WTC11 (cell line): ENCODE measurements at regions not wholly inside any gene's neighbourhood (a gene's known extent, or its start where the extent isn't known, plus 50 kb on each side); places are given as distances from the start of the nearest gene placed in this dataset.

ENCODE experiments used
- ATAC-seq: fragments of 200-7000 bp; cut with Tn5 transposase; 2 replicates; pipeline ENCODE4 v1.10.0; 2021; ENCODE audit warnings: mild to moderate bottlenecking, moderate library complexity
- CTCF ChIA-PET: fragments of 300-600 bp; sonication (Branson Sonifier 250); formaldehyde crosslinking; loops from one replicate; lab custom pipeline; 2021; ENCODE audit warnings: antibody characterized with exemption; lab: Charles Lee
- POLR2A ChIA-PET: fragments of 350-600 bp; sonication (Branson Sonifier 250); formaldehyde crosslinking; loops from one replicate; lab custom pipeline; 2021; ENCODE audit warnings: antibody characterized with exemption; lab: Charles Lee
- DNase-seq: peaks from one replicate; pipeline ENCODE4 v3.0.0; 2021; ENCODE audit warnings: low spot score
- H3K27ac Mint-ChIP-seq: 2 replicates; pipeline ENCODE4 v1.8.0; 2021; ENCODE audit warnings: mixed read lengths
- H3K27me3 Mint-ChIP-seq: 2 replicates; pipeline ENCODE4 v1.8.0; 2021; ENCODE audit warnings: low read depth, mild to moderate bottlenecking, moderate library complexity, mixed read lengths
- H3K36me3 Mint-ChIP-seq: 2 replicates; pipeline ENCODE4 v1.8.0; 2021; ENCODE audit warnings: mixed read lengths
- H3K4me1 Mint-ChIP-seq: 2 replicates; pipeline ENCODE4 v1.8.0; 2022; ENCODE audit warnings: mixed read lengths
- H3K4me3 Mint-ChIP-seq: 2 replicates; pipeline ENCODE4 v1.8.0; 2021; ENCODE audit warnings: mild to moderate bottlenecking, moderate library complexity, mixed read lengths
- H3K9me3 Mint-ChIP-seq: 2 replicates; pipeline ENCODE4 v1.8.0; 2021; ENCODE audit warnings: mixed read lengths
- ELF4 ChIP-seq: sonication (generic); formaldehyde crosslinking; IDR thresholded peaks from 2 replicates; pipeline ENCODE4 v1.8.1; 2022; ENCODE audit warnings: low read depth, mild to moderate bottlenecking, moderate library complexity, missing genetic modification reagents
- ESRRA ChIP-seq: sonication (generic); formaldehyde crosslinking; IDR thresholded peaks from 2 replicates; pipeline ENCODE4 v1.8.1; 2022; ENCODE audit warnings: mild to moderate bottlenecking, missing genetic modification reagents, borderline replicate concordance
- FOXK1 ChIP-seq: sonication (generic); formaldehyde crosslinking; IDR thresholded peaks from 2 replicates; pipeline ENCODE4 v1.8.0; 2022; ENCODE audit warnings: mild to moderate bottlenecking, moderate library complexity, missing genetic modification reagents
- FOXP1 ChIP-seq: sonication (generic); formaldehyde crosslinking; IDR thresholded peaks from 2 replicates; pipeline ENCODE4 v1.8.0; 2022; ENCODE audit warnings: missing genetic modification reagents, mild to moderate bottlenecking, moderate library complexity, borderline replicate concordance
- GABPB1 ChIP-seq: sonication (generic); formaldehyde crosslinking; IDR thresholded peaks from 2 replicates; pipeline ENCODE4 v1.8.1; 2023; ENCODE audit warnings: mild to moderate bottlenecking, missing genetic modification reagents
- IRF2 ChIP-seq: sonication (generic); formaldehyde crosslinking; IDR thresholded peaks from 2 replicates; pipeline ENCODE4 v1.8.0; 2022; ENCODE audit warnings: low read depth, missing genetic modification reagents, borderline replicate concordance
- JAZF1 ChIP-seq: fragments of 250-450 bp; sonication (Bioruptor Pico); IDR thresholded peaks from 2 replicates; pipeline ENCODE4 v1.9.0; 2021; ENCODE audit warnings: moderate library complexity, mild to moderate bottlenecking, inconsistent platforms
- JUN ChIP-seq: sonication (generic); formaldehyde crosslinking; IDR thresholded peaks from 2 replicates; pipeline ENCODE4 v1.8.0; 2023; ENCODE audit warnings: mild to moderate bottlenecking, missing genetic modification reagents
- NFYB ChIP-seq: sonication (generic); formaldehyde crosslinking; conservative IDR thresholded peaks from 2 replicates; pipeline ENCODE4 v1.8.0; 2022; ENCODE audit warnings: low read depth, missing genetic modification reagents
- OVOL2 ChIP-seq: fragments of 250-450 bp; sonication (Bioruptor Pico); IDR thresholded peaks from 2 replicates; pipeline ENCODE4 v1.9.0; 2021; ENCODE audit warnings: mild to moderate bottlenecking, borderline replicate concordance
- SMAD3 ChIP-seq: sonication (generic); formaldehyde crosslinking; IDR thresholded peaks from 2 replicates; pipeline ENCODE4 v1.8.0; 2022; ENCODE audit warnings: missing genetic modification reagents, mild to moderate bottlenecking, borderline replicate concordance
- TCF7 ChIP-seq: sonication (generic); formaldehyde crosslinking; IDR thresholded peaks from 2 replicates; pipeline ENCODE4 v1.8.0; 2022; ENCODE audit warnings: mild to moderate bottlenecking, low read depth, missing genetic modification reagents, moderate library complexity
- TEAD4 ChIP-seq: sonication (generic); formaldehyde crosslinking; IDR thresholded peaks from 2 replicates; pipeline ENCODE4 v1.8.0; 2022; ENCODE audit warnings: mild to moderate bottlenecking, missing genetic modification reagents
- TP53 ChIP-seq: sonication (generic); formaldehyde crosslinking; IDR thresholded peaks from 2 replicates; pipeline ENCODE4 v1.8.1; 2023; ENCODE audit warnings: mild to moderate bottlenecking, missing genetic modification reagents
- ZNF121 ChIP-seq: sonication (generic); formaldehyde crosslinking; IDR thresholded peaks from 2 replicates; pipeline ENCODE4 v1.8.0; 2023; ENCODE audit warnings: missing genetic modification reagents
- ZNF232 ChIP-seq: sonication (generic); formaldehyde crosslinking; IDR thresholded peaks from 2 replicates; pipeline ENCODE4 v1.8.0; 2022; ENCODE audit warnings: mild to moderate bottlenecking, missing genetic modification reagents
- TF ChIP-seq, protein P1 (sequence below): sonication (generic); formaldehyde crosslinking; IDR thresholded peaks from 2 replicates; pipeline ENCODE4 v1.8.0; 2022; ENCODE audit warnings: mild to moderate bottlenecking, missing genetic modification reagents
- TF ChIP-seq, protein P2 (sequence below): sonication (generic); formaldehyde crosslinking; IDR thresholded peaks from 2 replicates; pipeline ENCODE4 v1.8.1; 2023; ENCODE audit warnings: mild to moderate bottlenecking, moderate library complexity, missing genetic modification reagents
- TF ChIP-seq, protein P3 (sequence below): fragments of 250-450 bp; sonication (Bioruptor Pico); IDR thresholded peaks from 2 replicates; pipeline ENCODE4 v1.9.0; 2021; ENCODE audit warnings: moderate library complexity, mild to moderate bottlenecking, inconsistent platforms, borderline replicate concordance
- TF ChIP-seq, protein P4 (sequence below): sonication (generic); formaldehyde crosslinking; IDR thresholded peaks from 2 replicates; pipeline ENCODE4 v1.8.0; 2023; ENCODE audit warnings: missing genetic modification reagents, mild to moderate bottlenecking, borderline replicate concordance
- TF ChIP-seq, protein P5 (sequence below): sonication (generic); formaldehyde crosslinking; conservative IDR thresholded peaks from 2 replicates; pipeline ENCODE4 v1.8.1; 2023; ENCODE audit warnings: mild to moderate bottlenecking, low read depth, missing genetic modification reagents, moderate library complexity

DNA sequence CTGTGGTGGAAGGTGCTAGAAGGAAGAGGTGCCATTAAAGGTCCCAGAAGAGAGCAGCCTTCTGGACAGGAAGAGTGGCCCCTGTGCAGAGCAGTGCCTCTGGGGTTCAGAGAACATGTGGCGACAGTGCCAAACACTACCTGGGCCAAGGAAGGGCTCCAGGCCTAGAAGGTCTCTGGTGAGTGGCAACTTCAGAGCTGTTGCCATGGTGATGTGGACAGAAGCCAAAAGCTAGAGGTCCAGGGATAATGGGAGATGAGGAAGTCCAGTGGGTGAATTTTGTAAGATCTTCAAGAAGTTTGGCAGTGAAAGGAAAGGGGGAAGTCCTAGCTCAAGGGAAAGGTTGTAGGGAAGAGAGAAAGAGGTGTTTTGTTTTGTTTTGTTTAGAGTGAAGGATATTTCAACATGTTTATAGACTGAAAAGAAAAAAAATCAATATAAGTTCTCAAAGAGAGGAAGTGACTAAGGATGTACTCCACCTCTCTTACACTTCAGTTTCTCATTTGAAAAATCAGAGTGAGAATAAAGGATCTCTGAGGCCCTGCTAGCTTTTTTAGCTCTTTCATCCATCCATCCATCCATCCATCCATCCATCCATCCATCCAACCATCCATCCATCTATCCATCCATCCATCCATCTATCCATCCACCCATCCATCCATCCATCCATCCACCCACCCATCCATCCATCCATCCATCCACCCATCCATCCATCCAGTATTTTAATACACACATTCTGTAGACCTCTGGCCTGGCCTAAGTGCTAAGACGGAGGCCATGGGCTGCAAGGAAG lies 77.1 kb upstream of the DUSP5 start:
- DNase-seq (no peak), ATAC-seq (no peak)
- Mint-ChIP-seq H3K27me3 (no peaks in the 10 kb centered on the region; the same call in 1 of the 2 replicates), H3K9me3 (no peaks in the 10 kb centered on the region), H3K27ac (no peak overlapping the region), H3K4me3 (no peak overlapping the region), H3K4me1 (peaks cover 22% of the 10 kb centered on the region), H3K36me3 (no peaks in the 10 kb centered on the region)
- no peak for TF ChIP-seq GABPB1 (CRISPR knock-in tag)
- TF ChIP-seq TP53 = no peak
- TF ChIP-seq, protein P1, sequence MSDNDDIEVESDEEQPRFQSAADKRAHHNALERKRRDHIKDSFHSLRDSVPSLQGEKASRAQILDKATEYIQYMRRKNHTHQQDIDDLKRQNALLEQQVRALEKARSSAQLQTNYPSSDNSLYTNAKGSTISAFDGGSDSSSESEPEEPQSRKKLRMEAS (CRISPR knock-in tag) = no peak
- TF ChIP-seq ZNF232 (CRISPR knock-in tag) = no peak
- TF ChIP-seq, protein P2, sequence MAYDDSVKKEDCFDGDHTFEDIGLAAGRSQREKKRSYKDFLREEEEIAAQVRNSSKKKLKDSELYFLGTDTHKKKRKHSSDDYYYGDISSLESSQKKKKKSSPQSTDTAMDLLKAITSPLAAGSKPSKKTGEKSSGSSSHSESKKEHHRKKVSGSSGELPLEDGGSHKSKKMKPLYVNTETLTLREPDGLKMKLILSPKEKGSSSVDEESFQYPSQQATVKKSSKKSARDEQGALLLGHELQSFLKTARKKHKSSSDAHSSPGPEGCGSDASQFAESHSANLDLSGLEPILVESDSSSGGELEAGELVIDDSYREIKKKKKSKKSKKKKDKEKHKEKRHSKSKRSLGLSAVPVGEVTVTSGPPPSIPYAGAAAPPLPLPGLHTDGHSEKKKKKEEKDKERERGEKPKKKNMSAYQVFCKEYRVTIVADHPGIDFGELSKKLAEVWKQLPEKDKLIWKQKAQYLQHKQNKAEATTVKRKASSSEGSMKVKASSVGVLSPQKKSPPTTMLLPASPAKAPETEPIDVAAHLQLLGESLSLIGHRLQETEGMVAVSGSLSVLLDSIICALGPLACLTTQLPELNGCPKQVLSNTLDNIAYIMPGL (CRISPR knock-in tag) = no peak
- TF ChIP-seq JAZF1 (CRISPR knock-in tag) = no peak
- TF ChIP-seq, protein P3, sequence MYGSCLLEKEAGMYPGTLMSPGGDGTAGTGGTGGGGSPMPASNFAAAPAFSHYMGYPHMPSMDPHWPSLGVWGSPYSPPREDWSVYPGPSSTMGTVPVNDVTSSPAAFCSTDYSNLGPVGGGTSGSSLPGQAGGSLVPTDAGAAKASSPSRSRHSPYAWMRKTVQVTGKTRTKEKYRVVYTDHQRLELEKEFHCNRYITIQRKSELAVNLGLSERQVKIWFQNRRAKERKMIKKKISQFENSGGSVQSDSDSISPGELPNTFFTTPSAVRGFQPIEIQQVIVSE (CRISPR knock-in tag) = no peak
- TF ChIP-seq FOXP1 (CRISPR knock-in tag) = no peak
- TF ChIP-seq ZNF121 (CRISPR knock-in tag) = no peak
- TF ChIP-seq TEAD4 (CRISPR knock-in tag) = no peak
- CTCF ChIA-PET = no interaction called here
- POLR2A ChIA-PET = no interaction called here

DNA sequence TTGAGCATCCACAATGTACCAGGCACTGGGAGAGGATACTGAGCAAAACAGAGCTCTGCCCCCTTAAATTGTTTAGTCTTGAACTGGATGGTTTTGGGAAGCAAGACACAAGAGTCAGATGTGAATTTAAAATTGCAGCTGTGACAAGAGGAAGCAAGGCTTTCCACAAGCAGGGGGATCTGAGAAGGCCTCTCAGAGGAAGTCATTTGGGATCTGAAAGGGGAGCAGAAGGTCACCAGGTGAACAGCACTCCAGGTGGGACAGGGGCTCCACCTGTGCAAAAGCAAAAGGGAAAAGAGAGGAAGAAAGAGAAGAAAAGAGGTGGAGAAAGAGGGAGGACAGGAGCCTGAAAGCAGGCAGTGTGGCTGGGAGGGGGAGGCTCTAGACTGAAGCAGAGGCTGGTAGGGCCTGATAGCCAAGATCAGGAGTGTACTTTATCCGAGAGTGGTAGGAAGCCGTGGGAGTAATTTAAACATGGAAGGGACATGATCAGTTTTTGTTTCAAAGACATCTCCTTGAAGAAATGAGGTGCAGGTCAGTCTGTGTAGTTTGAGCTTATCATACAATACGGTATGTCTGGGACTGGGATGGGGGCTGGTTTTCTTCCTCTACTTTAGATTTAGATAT lies 76.1 kb upstream of the DUSP5 start:
- DNase-seq (no peak), ATAC-seq (no peak)
- CTCF ChIA-PET = interaction anchor here (0.7 kb wide), 1 partner anchor 10 kb away, joined by 5 read pairs; no protein-coding TSS in a partner anchor
- TF ChIP-seq NFYB (CRISPR knock-in tag) (no peak), JUN (CRISPR knock-in tag) (no peak), OVOL2 (CRISPR knock-in tag) (no peak)
- H3K27me3 Mint-ChIP-seq = no peaks in the 10 kb centered on the region; the same call in 1 of the 2 replicates
- H3K36me3 Mint-ChIP-seq = no peaks in the 10 kb centered on the region
- peak overlapping the region; percentile 16; the same call in 1 of the 2 replicates for H3K27ac Mint-ChIP-seq
- H3K9me3 Mint-ChIP-seq = no peaks in the 10 kb centered on the region
- no peak overlapping the region for H3K4me3 Mint-ChIP-seq
- POLR2A ChIA-PET = no interaction called here
- H3K4me1 Mint-ChIP-seq = peaks cover 30% of the 10 kb centered on the region

DNA sequence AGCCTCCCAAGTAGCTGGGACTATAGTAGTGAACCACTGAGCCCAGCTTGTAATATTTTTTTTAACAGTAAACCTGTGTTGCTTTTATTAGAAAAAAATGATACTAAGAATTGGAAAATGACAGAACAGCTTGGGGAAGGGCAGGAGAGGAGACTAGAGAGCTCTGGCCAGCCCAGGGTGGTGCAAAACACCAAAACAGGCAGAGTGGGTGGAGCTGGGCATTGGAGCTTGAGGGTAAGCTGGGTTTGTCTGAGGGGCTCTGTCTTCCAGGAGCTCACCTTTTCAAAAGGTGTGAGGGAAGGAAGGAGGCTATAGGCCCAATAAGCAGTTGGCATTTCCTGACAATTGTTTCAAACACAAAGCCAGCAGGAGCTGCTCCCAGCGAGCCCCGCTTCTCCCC lies 75.2 kb upstream of the DUSP5 start:
- Mint-ChIP-seq H3K4me3 (no peak overlapping the region), H3K27me3 (no peaks in the 10 kb centered on the region; the same call in 1 of the 2 replicates), H3K36me3 (no peaks in the 10 kb centered on the region), H3K4me1 (peaks cover 36% of the 10 kb centered on the region), H3K27ac (no peak overlapping the region), H3K9me3 (no peaks in the 10 kb centered on the region)
- ChIA-PET CTCF (interaction anchor here (0.7 to 1.2 kb wide), 3 partner anchors 9 to 68 kb away, joined by 3 to 7 read pairs (median 5); no protein-coding TSS in a partner anchor), POLR2A (interaction anchor here (0.6 kb wide), 1 partner anchor 28 kb away, joined by 3 read pairs; no protein-coding TSS in a partner anchor)
- ATAC-seq (peak; percentile 35; the same call in 1 of the 2 replicates), DNase-seq (no peak)
- TF ChIP-seq ZNF232 (CRISPR knock-in tag) (no peak), ELF4 (CRISPR knock-in tag) (no peak), ESRRA (CRISPR knock-in tag) (no peak), TCF7 (CRISPR knock-in tag) (no peak), IRF2 (CRISPR knock-in tag) (no peak), SMAD3 (CRISPR knock-in tag) (no peak), FOXK1 (CRISPR knock-in tag) (no peak)
- TF ChIP-seq, protein P4, sequence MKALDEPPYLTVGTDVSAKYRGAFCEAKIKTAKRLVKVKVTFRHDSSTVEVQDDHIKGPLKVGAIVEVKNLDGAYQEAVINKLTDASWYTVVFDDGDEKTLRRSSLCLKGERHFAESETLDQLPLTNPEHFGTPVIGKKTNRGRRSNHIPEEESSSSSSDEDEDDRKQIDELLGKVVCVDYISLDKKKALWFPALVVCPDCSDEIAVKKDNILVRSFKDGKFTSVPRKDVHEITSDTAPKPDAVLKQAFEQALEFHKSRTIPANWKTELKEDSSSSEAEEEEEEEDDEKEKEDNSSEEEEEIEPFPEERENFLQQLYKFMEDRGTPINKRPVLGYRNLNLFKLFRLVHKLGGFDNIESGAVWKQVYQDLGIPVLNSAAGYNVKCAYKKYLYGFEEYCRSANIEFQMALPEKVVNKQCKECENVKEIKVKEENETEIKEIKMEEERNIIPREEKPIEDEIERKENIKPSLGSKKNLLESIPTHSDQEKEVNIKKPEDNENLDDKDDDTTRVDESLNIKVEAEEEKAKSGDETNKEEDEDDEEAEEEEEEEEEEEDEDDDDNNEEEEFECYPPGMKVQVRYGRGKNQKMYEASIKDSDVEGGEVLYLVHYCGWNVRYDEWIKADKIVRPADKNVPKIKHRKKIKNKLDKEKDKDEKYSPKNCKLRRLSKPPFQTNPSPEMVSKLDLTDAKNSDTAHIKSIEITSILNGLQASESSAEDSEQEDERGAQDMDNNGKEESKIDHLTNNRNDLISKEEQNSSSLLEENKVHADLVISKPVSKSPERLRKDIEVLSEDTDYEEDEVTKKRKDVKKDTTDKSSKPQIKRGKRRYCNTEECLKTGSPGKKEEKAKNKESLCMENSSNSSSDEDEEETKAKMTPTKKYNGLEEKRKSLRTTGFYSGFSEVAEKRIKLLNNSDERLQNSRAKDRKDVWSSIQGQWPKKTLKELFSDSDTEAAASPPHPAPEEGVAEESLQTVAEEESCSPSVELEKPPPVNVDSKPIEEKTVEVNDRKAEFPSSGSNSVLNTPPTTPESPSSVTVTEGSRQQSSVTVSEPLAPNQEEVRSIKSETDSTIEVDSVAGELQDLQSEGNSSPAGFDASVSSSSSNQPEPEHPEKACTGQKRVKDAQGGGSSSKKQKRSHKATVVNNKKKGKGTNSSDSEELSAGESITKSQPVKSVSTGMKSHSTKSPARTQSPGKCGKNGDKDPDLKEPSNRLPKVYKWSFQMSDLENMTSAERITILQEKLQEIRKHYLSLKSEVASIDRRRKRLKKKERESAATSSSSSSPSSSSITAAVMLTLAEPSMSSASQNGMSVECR (CRISPR knock-in tag) = no peak
- TF ChIP-seq, protein P5, sequence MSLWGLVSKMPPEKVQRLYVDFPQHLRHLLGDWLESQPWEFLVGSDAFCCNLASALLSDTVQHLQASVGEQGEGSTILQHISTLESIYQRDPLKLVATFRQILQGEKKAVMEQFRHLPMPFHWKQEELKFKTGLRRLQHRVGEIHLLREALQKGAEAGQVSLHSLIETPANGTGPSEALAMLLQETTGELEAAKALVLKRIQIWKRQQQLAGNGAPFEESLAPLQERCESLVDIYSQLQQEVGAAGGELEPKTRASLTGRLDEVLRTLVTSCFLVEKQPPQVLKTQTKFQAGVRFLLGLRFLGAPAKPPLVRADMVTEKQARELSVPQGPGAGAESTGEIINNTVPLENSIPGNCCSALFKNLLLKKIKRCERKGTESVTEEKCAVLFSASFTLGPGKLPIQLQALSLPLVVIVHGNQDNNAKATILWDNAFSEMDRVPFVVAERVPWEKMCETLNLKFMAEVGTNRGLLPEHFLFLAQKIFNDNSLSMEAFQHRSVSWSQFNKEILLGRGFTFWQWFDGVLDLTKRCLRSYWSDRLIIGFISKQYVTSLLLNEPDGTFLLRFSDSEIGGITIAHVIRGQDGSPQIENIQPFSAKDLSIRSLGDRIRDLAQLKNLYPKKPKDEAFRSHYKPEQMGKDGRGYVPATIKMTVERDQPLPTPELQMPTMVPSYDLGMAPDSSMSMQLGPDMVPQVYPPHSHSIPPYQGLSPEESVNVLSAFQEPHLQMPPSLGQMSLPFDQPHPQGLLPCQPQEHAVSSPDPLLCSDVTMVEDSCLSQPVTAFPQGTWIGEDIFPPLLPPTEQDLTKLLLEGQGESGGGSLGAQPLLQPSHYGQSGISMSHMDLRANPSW (CRISPR knock-in tag) = no peak
